ENCODE measurements at regions not wholly inside any gene's neighbourhood (a gene's known extent, or its start where the extent isn't known, plus 50 kb on each side); places are given as distances from the start of the nearest gene placed in this dataset.

DNA sequence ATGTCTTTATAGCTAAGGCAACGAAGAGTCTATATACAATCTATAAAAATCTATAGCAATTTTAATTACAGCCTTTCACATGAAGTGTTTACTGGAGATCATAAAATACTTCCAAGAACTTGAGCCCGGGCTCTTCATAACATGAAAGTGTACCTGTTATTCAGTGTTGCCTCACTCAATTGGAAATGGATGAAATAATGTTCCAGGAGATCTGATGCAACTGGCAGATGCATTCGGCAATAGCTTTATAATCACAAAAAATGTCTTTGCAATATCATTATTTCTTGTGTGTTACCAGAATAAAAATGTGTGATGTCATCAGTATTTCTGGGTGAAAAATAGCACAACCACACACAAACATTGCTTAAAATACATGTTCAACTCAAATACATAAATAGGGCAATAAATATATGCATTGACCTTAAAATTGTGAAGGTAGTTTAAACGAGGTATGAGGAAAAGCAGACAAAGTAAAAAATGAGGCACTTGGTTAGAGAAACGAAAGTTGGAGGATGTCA, 1266.8 kb upstream of the PCDH7 start:
- no peaks in the 10 kb centered on the region for H3K36me3 Mint-ChIP-seq
- peaks cover 5% of the 10 kb centered on the region for H3K9me3 Mint-ChIP-seq
- H3K4me1 Mint-ChIP-seq: no peaks in the 10 kb centered on the region
- H3K27me3 Mint-ChIP-seq: no peaks in the 10 kb centered on the region
- H3K27ac Mint-ChIP-seq: no peak overlapping the region
- H3K4me3 Mint-ChIP-seq: no peak overlapping the region

DNA sequence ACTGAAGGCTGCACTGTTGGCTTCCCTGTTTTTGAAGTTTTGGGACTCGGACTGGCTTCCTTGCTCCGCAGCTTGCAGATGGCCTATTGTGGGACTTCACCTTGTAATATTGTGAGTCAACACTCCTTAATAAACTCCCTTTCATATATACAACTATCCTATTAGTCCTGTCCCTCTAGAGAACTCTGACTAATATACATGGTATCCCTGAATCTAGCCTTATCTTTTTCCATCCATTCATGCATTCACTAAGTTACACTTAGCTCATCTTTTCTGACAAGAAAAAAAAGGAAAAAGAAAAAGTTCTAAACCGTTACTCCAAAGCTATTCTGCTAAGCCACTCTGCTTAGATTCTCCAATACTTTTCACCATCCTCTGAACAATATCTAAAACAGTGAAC, 1260.2 kb upstream of the PCDH7 start:
- H3K4me1 Mint-ChIP-seq: no peaks in the 10 kb centered on the region
- H3K27me3 Mint-ChIP-seq: no peaks in the 10 kb centered on the region
- H3K36me3 Mint-ChIP-seq: no peaks in the 10 kb centered on the region
- H3K9me3 Mint-ChIP-seq: peaks cover 10% of the 10 kb centered on the region
- H3K4me3 Mint-ChIP-seq: no peak overlapping the region
- H3K27ac Mint-ChIP-seq: no peak overlapping the region

DNA sequence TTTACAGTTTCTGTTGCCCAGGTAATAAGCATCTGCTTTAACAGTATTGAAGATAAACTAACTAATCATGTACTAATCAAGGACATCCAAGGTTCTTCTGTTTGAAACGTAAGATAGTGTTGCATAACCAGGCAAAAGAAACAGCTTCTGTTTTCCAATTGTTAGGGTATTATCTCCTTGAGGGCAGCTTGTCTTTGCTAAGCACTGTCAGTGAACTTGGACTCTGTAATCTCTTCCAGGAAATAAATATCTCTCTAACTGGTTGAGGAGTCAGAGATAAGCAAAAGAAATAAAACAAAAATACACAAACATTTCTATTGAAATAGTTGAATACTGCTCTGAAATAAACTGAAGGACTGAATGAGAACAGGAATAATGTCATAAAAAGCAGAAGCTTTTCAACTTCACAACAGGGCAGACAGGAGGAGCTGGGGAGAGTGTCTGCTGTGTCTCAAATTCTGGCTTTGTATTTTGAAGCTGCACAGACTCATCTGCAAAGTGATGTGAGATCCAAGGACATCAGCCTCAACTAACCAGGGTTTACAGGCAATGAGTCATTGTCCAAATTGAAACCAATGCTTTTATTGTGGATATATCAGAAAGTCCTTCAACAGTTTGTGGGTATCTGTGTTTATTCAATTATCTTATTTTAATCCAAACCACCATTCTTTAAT, 1253.0 kb upstream of the PCDH7 start:
- no peaks in the 10 kb centered on the region for H3K36me3 Mint-ChIP-seq
- H3K27me3 Mint-ChIP-seq: no peaks in the 10 kb centered on the region
- H3K9me3 Mint-ChIP-seq: peaks cover 17% of the 10 kb centered on the region
- H3K27ac Mint-ChIP-seq: no peak overlapping the region
- H3K4me1 Mint-ChIP-seq: no peaks in the 10 kb centered on the region
- H3K4me3 Mint-ChIP-seq: no peak overlapping the region

Measured in activated naive CD4-positive, alpha-beta T cell treated with anti-CD3 and anti-CD28 coated beads, Interleukin-2, amount 50 U/mL, for 24 hours (primary cell).